Breast epithelium (tissue), 3 donors: ENCODE measurements at regions not wholly inside any gene's neighbourhood (a gene's known extent, or its start where the extent isn't known, plus 50 kb on each side); places are given as distances from the start of the nearest gene placed in this dataset.

ENCODE experiments used
- CTCF ChIP-seq, 3 donors: fragments of 450-650 bp; IDR thresholded peaks; one replicate each; pipeline ENCODE4 v1.5.1; 2016 to 2017; ENCODE audit warnings: antibody characterized with exemption in 3 of 3, mild to moderate bottlenecking in 3 of 3, moderate library complexity in 3 of 3
- POLR2A ChIP-seq: fragments of 450-650 bp; IDR thresholded peaks from one replicate; pipeline ENCODE4 v1.6.1; 2016; ENCODE audit warnings: antibody characterized with exemption, mild to moderate bottlenecking, moderate library complexity
- POLR2AphosphoS5 ChIP-seq, 3 donors: sonication (generic); formaldehyde crosslinking; IDR thresholded peaks; one replicate each; pipeline ENCODE4 v1.6.1; 2017; ENCODE audit warnings: antibody characterized with exemption in 3 of 3

- TF ChIP-seq POLR2A (no peak), POLR2AphosphoS5 (IDR thresholded peaks at IDR 0.05) (peak in 1 of 3 donors; percentile 19), CTCF (IDR thresholded peaks at IDR 0.05) (no peak)
Observed at GRCh38 chrX:68931345-68931744, 102.5 kb downstream of the EFNB1 start.
